AG09309 (cell line): ENCODE measurements at regions not wholly inside any gene's neighbourhood (a gene's known extent, or its start where the extent isn't known, plus 50 kb on each side); places are given as distances from the start of the nearest gene placed in this dataset.

Experiments used
- DNase-seq: peaks from one replicate; pipeline ENCODE4 v3.0.0-alpha.2; 2010; ENCODE audit warnings: low read depth
- H3K4me3 ChIP-seq: 2 replicates; pipeline ENCODE4 v1.5.1; 2011; ENCODE audit warnings: mild to moderate bottlenecking, low read depth, low read length, moderate library complexity; ENCODE audit not compliant: control insufficient read depth
- CTCF ChIP-seq: IDR thresholded peaks from 2 replicates; pipeline ENCODE4 v1.5.1; 2011; ENCODE audit warnings: mild to moderate bottlenecking, low read depth, low read length, inconsistent platforms; ENCODE audit not compliant: insufficient read depth, control insufficient read depth; ENCODE audit errors: missing control alignments

DNA sequence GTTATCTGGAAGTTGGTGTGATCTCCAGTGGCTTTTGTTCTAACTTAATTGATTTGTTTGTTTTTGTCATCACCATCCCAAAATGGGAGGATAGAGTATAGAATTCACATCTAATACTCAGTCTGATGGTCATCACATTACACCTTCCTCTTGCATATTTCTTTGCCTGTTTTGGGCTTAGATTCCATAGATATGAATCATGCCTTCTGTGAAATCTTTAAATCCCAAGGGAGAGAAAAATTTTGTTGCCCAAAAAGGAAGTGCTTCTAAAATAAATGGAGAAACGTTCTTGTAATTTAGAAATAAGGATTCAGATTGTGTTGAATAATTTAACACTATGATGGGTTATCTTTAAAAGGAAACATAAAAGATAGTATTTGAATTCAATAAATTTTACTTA is 446.0 kb upstream of the LRRC7 start:
- TF ChIP-seq CTCF = no peak
- no peak overlapping the region for H3K4me3 ChIP-seq
- DNase-seq = no peak

DNA sequence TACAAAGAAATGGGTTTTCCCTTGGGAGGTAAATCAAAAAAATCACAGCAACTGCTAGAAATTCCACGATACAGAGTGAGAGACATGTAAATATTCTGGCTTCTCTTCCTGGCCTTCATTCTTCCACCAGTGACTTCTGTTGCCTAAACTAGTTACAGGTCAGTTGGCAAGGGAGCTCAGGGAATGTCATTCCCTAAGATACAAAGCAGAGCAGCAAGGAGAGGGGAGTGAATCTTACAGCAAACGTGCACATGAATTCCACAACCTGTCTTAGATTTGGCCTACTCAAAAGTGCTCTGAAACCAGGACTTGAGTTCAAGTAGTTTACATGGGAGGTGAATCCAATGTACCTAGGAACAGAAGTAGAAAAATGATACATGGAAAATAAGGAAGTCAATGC is 445.3 kb upstream of the LRRC7 start:
- DNase-seq = no peak
- no peak for TF ChIP-seq CTCF
- H3K4me3 ChIP-seq = no peak overlapping the region

GRCh38 chr1:69123486-69123885 is 444.2 kb upstream of the LRRC7 start:
- no peak for DNase-seq
- no peak for TF ChIP-seq CTCF
- no peak overlapping the region for H3K4me3 ChIP-seq

DNA sequence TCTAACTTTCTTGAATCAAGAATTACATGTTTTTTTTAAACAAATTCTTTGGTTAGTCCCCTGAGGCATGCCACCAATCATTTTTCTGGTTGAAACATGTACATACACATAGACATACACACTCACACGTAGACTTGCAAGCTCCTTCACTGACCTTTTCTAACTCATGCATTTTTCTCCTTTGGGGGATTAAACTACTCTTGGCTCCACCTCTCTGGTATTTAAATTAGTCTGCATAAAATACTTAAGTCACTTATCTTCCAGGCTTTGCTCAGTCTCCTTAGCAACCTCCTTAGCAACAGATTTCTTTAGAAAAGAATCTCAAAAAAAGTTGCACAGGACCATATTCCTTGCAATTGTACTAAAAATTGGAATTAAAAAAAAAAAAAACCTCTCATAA is 440.9 kb upstream of the LRRC7 start:
- DNase-seq = no peak
- H3K4me3 ChIP-seq = no peak overlapping the region
- no peak for TF ChIP-seq CTCF

- no peak overlapping the region for H3K4me3 ChIP-seq
- TF ChIP-seq CTCF = no peak
- DNase-seq = no peak
Measured at GRCh38 chr1:69128204-69128603, 439.5 kb upstream of the LRRC7 start.

DNA sequence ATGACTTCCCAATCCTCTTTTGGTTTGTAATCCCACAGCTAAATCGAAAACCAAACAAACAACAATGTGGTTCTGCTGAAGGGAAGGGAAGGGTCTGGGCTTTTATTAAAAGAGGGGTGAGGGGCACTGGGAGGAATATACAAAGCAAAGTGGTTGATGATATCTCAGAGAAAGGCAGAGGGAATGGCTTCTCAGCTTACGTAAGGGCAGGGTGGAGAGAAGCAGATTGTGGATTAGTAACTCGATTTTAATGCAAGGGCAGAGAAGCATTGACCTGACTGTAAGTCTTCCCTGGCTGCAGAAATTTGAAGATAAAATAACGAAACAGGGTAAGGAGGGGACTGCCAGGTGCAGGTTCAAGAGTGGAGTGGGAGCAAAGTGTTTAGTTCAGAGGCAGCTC is 438.2 kb upstream of the LRRC7 start:
- H3K4me3 ChIP-seq = no peak overlapping the region
- TF ChIP-seq CTCF = no peak
- DNase-seq = no peak

GRCh38 chr1:69138172-69138571 is 429.6 kb upstream of the LRRC7 start:
- no peak for TF ChIP-seq CTCF
- H3K4me3 ChIP-seq = no peak overlapping the region
- no peak for DNase-seq
